ENCODE measurements at regions not wholly inside any gene's neighbourhood (a gene's known extent, or its start where the extent isn't known, plus 50 kb on each side); places are given as distances from the start of the nearest gene placed in this dataset.
A peak's percentile ranks its signal among the peaks of the same experiment; 100 is the strongest.

DNA sequence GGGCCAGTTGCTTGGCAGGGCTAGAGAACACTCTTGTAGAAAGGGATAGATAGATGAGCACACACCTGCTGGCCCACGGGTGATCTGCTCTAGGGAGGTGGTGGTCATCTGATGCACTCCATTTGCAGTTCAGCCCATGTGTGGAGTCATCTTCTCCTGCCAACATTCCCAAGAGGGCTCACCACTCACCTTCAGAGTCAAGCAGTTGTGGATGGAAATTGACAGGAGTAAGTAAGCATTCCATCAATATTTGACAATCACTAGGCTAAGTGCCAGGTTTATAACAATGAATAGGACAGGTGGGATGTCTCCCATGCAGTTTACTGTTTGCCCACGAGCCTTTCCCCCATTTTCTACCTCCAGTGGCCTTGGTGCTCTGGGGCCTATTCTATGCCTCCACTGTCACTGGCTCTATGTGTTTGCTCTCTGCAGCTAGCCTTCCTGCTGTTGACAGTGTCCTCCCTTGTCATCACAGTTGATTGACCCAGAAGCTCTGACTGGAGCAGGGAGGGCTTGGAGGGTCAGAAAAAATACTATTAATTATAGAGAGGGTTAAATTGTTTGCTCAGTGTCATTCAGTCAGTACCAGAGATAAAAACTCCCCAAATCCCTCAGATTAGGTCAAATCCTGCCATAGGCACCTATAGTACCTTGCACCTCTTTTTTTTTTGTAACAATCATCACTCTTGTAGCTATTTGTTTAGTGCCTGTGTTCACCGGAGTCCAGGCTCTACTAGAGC is 134.6 kb upstream of the PZP start (continued):
- TF ChIP-seq ZNF639 (CRISPR knock-in tag; conservative IDR thresholded peaks at IDR 0.05) (no peak), TP53 (CRISPR knock-in tag; conservative IDR thresholded peaks at IDR 0.05) (no peak), ZSCAN25 (CRISPR knock-in tag; IDR thresholded peaks at IDR 0.05) (no peak), DNMT1 (CRISPR knock-in tag; IDR thresholded peaks at IDR 0.05) (no peak), FOXO1 (CRISPR knock-in tag; IDR thresholded peaks at IDR 0.05) (peak; percentile 83), AGO2 (optimal IDR thresholded peaks at IDR 0.05; ENCODE audit: low read depth, low read length) (no peak), PITX1 (CRISPR knock-in tag; IDR thresholded peaks at IDR 0.05) (peak; percentile 88), BORCS8-MEF2B (CRISPR knock-in tag; IDR thresholded peaks at IDR 0.05) (peak; percentile 29; the same call in 1 of the 2 replicates), HMGXB3 (CRISPR knock-in tag; IDR thresholded peaks at IDR 0.05; ENCODE audit: borderline replicate concordance) (no peak), ZNF101 (CRISPR knock-in tag; IDR thresholded peaks at IDR 0.05; ENCODE audit: borderline replicate concordance, low read depth) (no peak), DPF2 (CRISPR knock-in tag; IDR thresholded peaks at IDR 0.05; ENCODE audit: borderline replicate concordance, low read depth) (peak; percentile 68; the same call in 1 of the 2 replicates), ZNF737 (CRISPR knock-in tag; IDR thresholded peaks at IDR 0.05; ENCODE audit: borderline replicate concordance) (no peak), STAG1 (CRISPR knock-in tag; IDR thresholded peaks at IDR 0.05) (peak; percentile 25; the same call in 1 of the 2 replicates), ZBTB7B (CRISPR knock-in tag; IDR thresholded peaks at IDR 0.05) (peak; percentile 75; the same call in 1 of the 2 replicates), CREB3 (CRISPR knock-in tag; IDR thresholded peaks at IDR 0.05) (no peak), DMAP1 (CRISPR knock-in tag; IDR thresholded peaks at IDR 0.05) (no peak), FOXJ3 (CRISPR knock-in tag; IDR thresholded peaks at IDR 0.05; ENCODE audit: borderline replicate concordance) (peak; percentile 59; the same call in 1 of the 2 replicates), MTA3 (CRISPR knock-in tag; IDR thresholded peaks at IDR 0.05) (no peak), ZBTB43 (CRISPR knock-in tag; conservative IDR thresholded peaks at IDR 0.05) (0 out of 2 replicates have a peak, but pooled peaks have one; percentile 56), ZNF124 (CRISPR knock-in tag; IDR thresholded peaks at IDR 0.05) (peak; percentile 21; the same call in 1 of the 2 replicates), ZNF558 (CRISPR knock-in tag; IDR thresholded peaks at IDR 0.05; ENCODE audit: borderline replicate concordance) (no peak), MIER2 (CRISPR knock-in tag; IDR thresholded peaks at IDR 0.05) (0 out of 2 replicates have a peak, but pooled peaks have one; percentile 41)
- TF ChIP-seq, protein P1, sequence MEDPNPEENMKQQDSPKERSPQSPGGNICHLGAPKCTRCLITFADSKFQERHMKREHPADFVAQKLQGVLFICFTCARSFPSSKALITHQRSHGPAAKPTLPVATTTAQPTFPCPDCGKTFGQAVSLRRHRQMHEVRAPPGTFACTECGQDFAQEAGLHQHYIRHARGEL (CRISPR knock-in tag; IDR thresholded peaks at IDR 0.05) = no peak
